Lung (tissue), 11 donors: ENCODE measurements at regions not wholly inside any gene's neighbourhood (a gene's known extent, or its start where the extent isn't known, plus 50 kb on each side); places are given as distances from the start of the nearest gene placed in this dataset.

Experiments used
- ATAC-seq: fragments of 200-7000 bp; cut with Tn5 transposase; one replicate; pipeline ENCODE4 v1.9.1; 2020; ENCODE audit warnings: moderate number of reproducible peaks; ENCODE audit not compliant: insufficient read depth, low FRiP score
- DNase-seq, 3 donors: peaks; one replicate each; pipeline ENCODE4 v3.0.0-alpha.2; 2013 to 2017
- H3K27ac ChIP-seq, 2 donors: one replicate each; pipeline ENCODE4 v1.5.1; 2013; ENCODE audit warnings: mild to moderate bottlenecking in 2 of 2, moderate library complexity in 2 of 2, control low read depth in 1 of 2, inconsistent platforms in 1 of 2, low read depth in 1 of 2, low read length in 1 of 2
- H3K27me3 ChIP-seq, 3 donors: one replicate each; pipeline ENCODE4 v1.5.1; 2013; ENCODE audit warnings: low read length in 2 of 3; ENCODE audit not compliant: control insufficient read depth in 3 of 3, insufficient read depth in 3 of 3
- H3K36me3 ChIP-seq, 4 donors: one replicate each; pipeline ENCODE4 v1.5.1; 2013; ENCODE audit warnings: low read length in 4 of 4, mild to moderate bottlenecking in 1 of 4, moderate library complexity in 1 of 4; ENCODE audit not compliant: control insufficient read depth in 4 of 4, insufficient read depth in 4 of 4
- H3K4me1 ChIP-seq, 5 donors: one replicate each; pipeline ENCODE4 v1.5.1; 2013; ENCODE audit warnings: low read length in 5 of 5, mild to moderate bottlenecking in 2 of 5, moderate library complexity in 1 of 5; ENCODE audit not compliant: control insufficient read depth in 5 of 5, insufficient read depth in 5 of 5
- H3K4me3 ChIP-seq: one replicate; pipeline ENCODE4 v1.5.1; 2013; ENCODE audit warnings: mild to moderate bottlenecking, control low read depth, moderate library complexity
- H3K9ac ChIP-seq, 2 donors: one replicate each; pipeline ENCODE4 v1.5.1; 2013; ENCODE audit warnings: low read length in 2 of 2, control low read depth in 1 of 2; ENCODE audit not compliant: insufficient read depth in 1 of 2
- H3K9me3 ChIP-seq, 4 donors: one replicate each; pipeline ENCODE4 v1.5.1; 2013; ENCODE audit warnings: low read length in 3 of 4, mild to moderate bottlenecking in 1 of 4, moderate library complexity in 1 of 4; ENCODE audit not compliant: control insufficient read depth in 4 of 4, insufficient read depth in 3 of 4
- WGBS, 2 donors: extraction: QIAGEN DNeasy Blood & Tissue Kit; methylation state at CpG; one replicate each; pipeline ENCODE4 v1.1.7; 2013; 5-methylcytosine and 5-hydroxymethylcytosine counted together
- TF ChIP-seq, protein P1 (sequence below): IDR thresholded peaks from 2 replicates; pipeline ENCODE4 v1.5.1; 2012; ENCODE audit warnings: mild to moderate bottlenecking; ENCODE audit errors: control extremely low read depth, extremely low read depth
- donor health status: control.
- donor health status: control.
- donor health status: Bipolar disorder and iron deficiency.
- donor health status: healthy.
- donor health status: DM: yes; HTN: yes; CAD: no.

DNA sequence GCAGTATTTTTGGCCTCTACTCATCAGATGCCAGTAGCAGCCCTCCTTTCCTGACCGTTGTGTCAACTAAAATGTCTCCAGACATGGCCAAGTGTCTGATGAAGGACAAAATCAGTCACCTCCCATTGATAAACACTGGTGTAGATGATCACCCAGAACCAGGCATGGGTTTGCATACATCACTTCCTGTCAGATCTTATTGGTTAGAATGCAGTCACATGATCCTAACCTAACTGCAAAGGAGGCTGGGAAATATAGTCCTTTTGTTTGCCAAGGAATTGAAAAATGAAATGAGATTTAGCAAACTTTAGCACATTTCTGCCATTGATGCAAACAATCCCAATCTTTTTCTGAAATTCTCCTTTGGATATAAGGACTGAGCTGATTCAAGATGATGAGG lies 141.4 kb downstream of the BUB3 start:
- no peaks in the 10 kb centered on the region for H3K36me3 ChIP-seq
- 91 to 95% methylated on average over 1 of the region's 1 CpG for WGBS, 2 donors
- TF ChIP-seq, protein P1, sequence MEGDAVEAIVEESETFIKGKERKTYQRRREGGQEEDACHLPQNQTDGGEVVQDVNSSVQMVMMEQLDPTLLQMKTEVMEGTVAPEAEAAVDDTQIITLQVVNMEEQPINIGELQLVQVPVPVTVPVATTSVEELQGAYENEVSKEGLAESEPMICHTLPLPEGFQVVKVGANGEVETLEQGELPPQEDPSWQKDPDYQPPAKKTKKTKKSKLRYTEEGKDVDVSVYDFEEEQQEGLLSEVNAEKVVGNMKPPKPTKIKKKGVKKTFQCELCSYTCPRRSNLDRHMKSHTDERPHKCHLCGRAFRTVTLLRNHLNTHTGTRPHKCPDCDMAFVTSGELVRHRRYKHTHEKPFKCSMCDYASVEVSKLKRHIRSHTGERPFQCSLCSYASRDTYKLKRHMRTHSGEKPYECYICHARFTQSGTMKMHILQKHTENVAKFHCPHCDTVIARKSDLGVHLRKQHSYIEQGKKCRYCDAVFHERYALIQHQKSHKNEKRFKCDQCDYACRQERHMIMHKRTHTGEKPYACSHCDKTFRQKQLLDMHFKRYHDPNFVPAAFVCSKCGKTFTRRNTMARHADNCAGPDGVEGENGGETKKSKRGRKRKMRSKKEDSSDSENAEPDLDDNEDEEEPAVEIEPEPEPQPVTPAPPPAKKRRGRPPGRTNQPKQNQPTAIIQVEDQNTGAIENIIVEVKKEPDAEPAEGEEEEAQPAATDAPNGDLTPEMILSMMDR = no peak

DNA sequence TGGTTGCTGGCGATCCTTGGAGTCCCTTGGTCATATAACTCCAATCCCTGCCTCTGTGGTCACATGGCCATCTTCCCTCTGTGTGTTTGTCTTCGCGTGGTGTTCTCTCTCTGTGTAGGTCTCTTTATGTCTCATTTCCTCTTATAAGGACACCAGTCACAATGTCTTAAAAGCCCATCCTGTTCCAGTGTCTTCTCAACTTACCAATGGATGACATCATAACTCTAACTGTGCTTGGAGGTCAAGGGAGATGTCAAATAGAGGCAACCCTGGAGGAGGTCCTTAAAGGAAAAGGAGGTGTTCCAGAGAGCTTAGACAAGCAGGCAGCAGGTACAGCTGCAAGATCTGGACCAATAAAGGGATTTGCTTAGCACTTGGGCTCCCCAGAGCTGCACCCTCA lies 143.0 kb downstream of the BUB3 start:
- no peak overlapping the region for H3K27ac ChIP-seq
- H3K36me3 ChIP-seq = no peaks in the 10 kb centered on the region
- H3K4me3 ChIP-seq = no peak overlapping the region
- 82 to 95% methylated on average over 3 of the region's 3 CpGs for WGBS, 2 donors
- TF ChIP-seq, protein P1 = no peak
- no peaks in the 10 kb centered on the region for H3K27me3 ChIP-seq
- ATAC-seq (no peak), DNase-seq (no peak)
- no peak overlapping the region for H3K9ac ChIP-seq
- no peaks in the 10 kb centered on the region for H3K4me1 ChIP-seq
- no peaks in the 10 kb centered on the region for H3K9me3 ChIP-seq

More for the DNA sequence above, 141.4 kb downstream of the BUB3 start:
- H3K9ac ChIP-seq = no peak overlapping the region
- no peaks in the 10 kb centered on the region for H3K27me3 ChIP-seq
- H3K4me3 ChIP-seq = no peak overlapping the region
- H3K27ac ChIP-seq = no peak overlapping the region
- ATAC-seq (no peak), DNase-seq (no peak)
- no peaks in the 10 kb centered on the region for H3K4me1 ChIP-seq
- H3K9me3 ChIP-seq = no peaks in the 10 kb centered on the region

DNA sequence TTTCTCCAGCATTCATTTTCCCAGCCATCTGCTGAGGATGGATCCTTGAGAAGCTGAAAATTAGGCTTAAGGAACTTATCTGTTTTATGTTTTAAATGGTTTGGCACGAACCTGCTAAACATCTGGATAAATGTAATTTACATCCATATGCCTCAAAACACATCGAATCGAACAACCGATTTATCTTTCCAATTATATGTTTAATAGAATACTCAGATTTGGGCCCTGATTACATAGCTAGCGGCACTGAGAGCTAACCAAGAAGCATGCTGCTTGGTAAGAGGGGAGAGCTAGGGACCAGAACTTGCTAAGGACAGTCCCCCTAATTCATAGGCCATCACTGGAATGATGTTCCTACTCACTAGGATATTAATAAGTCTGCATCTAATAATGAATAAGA lies 144.4 kb downstream of the BUB3 start:
- 94 to 97% methylated on average over 5 of the region's 5 CpGs for WGBS, 2 donors
- no peaks in the 10 kb centered on the region for H3K4me1 ChIP-seq
- DNase-seq (no peak), ATAC-seq (no peak)
- H3K27ac ChIP-seq = no peak overlapping the region
- peaks cover 0 to 2% (median 0%) of the 10 kb centered on the region in 4 donors for H3K9me3 ChIP-seq
- no peaks in the 10 kb centered on the region for H3K27me3 ChIP-seq
- H3K4me3 ChIP-seq = no peak overlapping the region
- TF ChIP-seq, protein P1 = no peak
- no peak overlapping the region for H3K9ac ChIP-seq
- H3K36me3 ChIP-seq = no peaks in the 10 kb centered on the region

DNA sequence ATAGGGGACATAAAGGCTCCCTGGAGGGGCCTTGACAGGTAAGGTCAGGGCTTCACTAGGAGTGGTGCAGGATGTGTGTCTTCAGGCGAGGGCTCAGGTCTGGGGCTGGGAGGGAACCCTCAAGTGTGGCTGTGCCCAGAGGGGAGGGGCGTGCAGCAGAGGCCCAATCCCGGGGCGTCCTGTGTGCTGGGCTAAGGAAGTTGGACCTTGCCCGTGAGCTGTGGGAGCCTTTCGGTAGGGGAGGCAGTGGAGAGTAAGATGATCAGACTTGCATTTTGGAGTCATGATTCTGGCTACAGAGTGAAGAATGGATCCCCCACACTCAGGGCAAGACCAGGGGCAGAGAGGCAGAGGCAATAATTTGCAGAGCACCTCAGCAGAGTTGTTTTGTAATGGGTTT lies 145.4 kb downstream of the BUB3 start:
- ATAC-seq = no peak
- no peak for DNase-seq
- 84 to 85% methylated on average over 6 of the region's 6 CpGs for WGBS, 2 donors
- TF ChIP-seq, protein P1 = no peak
- Histone ChIP-seq H3K36me3 (no peaks in the 10 kb centered on the region), H3K9ac (no peak overlapping the region), H3K4me3 (no peak overlapping the region), H3K27ac (no peak overlapping the region), H3K27me3 (no peaks in the 10 kb centered on the region), H3K4me1 (no peaks in the 10 kb centered on the region), H3K9me3 (peaks cover 0 to 2% (median 0%) of the 10 kb centered on the region in 4 donors)
